ENCODE measurements at regions not wholly inside any gene's neighbourhood (a gene's known extent, or its start where the extent isn't known, plus 50 kb on each side); places are given as distances from the start of the nearest gene placed in this dataset.

DNA sequence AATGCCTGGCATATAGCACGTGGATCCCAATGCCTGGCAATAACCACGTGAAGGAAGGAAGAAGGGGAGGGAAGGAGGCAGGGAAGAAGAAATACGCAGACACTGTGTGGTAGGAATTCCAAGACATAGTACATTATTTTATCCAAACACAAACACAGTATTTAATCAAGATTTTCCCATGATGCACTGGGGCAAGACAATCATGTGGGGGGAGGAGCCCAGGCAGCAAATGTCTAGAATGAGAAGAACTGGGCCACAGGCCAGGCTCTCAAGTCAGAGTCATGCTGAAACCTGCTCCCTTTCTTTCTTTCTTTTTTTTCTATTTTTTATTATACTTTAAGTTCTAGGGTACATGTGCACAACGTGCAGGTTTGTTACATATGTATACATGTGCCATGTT lies 717.9 kb downstream of the UQCRFS1 start:
- POLR2A ChIA-PET (ENCODE audit: low non-redundant PET), result no interaction called here
- DNase-seq (ENCODE audit: low spot score), result no peak
- intact Hi-C loops (cut with micrococcal nuclease; ENCODE audit: unreplicated experiment), result no loop called here
- no TSS peak for BruUV-seq (replicated peaks)
- CTCF ChIA-PET, result no interaction called here
- no peak overlapping the region for H3K4me3 ChIP-seq (ENCODE audit: low read depth, low read length, poor library complexity, severe bottlenecking)
- H3K36me3 ChIP-seq (ENCODE audit: insufficient read depth, low read length, poor library complexity, severe bottlenecking), result no peaks in the 10 kb centered on the region
- no peak for TF ChIP-seq EZH2 (IDR thresholded peaks at IDR 0.05; ENCODE audit: borderline replicate concordance, low read depth, low read length, poor library complexity, severe bottlenecking)
- TF ChIP-seq, protein P1, sequence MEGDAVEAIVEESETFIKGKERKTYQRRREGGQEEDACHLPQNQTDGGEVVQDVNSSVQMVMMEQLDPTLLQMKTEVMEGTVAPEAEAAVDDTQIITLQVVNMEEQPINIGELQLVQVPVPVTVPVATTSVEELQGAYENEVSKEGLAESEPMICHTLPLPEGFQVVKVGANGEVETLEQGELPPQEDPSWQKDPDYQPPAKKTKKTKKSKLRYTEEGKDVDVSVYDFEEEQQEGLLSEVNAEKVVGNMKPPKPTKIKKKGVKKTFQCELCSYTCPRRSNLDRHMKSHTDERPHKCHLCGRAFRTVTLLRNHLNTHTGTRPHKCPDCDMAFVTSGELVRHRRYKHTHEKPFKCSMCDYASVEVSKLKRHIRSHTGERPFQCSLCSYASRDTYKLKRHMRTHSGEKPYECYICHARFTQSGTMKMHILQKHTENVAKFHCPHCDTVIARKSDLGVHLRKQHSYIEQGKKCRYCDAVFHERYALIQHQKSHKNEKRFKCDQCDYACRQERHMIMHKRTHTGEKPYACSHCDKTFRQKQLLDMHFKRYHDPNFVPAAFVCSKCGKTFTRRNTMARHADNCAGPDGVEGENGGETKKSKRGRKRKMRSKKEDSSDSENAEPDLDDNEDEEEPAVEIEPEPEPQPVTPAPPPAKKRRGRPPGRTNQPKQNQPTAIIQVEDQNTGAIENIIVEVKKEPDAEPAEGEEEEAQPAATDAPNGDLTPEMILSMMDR (conservative IDR thresholded peaks at IDR 0.05; ENCODE audit: low read depth, low read length), result no peak
- H3K27me3 ChIP-seq (replicated peaks; ENCODE audit: insufficient read depth, low read depth, low read length, poor library complexity), result no peaks in the 10 kb centered on the region
- H3K27ac ChIP-seq (ENCODE audit: low read depth, low read length, poor library complexity, severe bottlenecking), result no peak overlapping the region
- peaks cover 11% of the 10 kb centered on the region for H3K9me3 ChIP-seq (ENCODE audit: low read depth, low read length, poor library complexity, severe bottlenecking)
- no peaks in the 10 kb centered on the region for H3K4me1 ChIP-seq (ENCODE audit: insufficient read depth, low read length, poor library complexity, severe bottlenecking)

GRCh38 chr19:28494461-28494860 lies 718.5 kb downstream of the UQCRFS1 start:
- H3K4me1 ChIP-seq (ENCODE audit: insufficient read depth, low read length, poor library complexity, severe bottlenecking), result no peaks in the 10 kb centered on the region
- no TSS peak for BruUV-seq (replicated peaks)
- H3K4me3 ChIP-seq (ENCODE audit: low read depth, low read length, poor library complexity, severe bottlenecking), result no peak overlapping the region
- peaks cover 12% of the 10 kb centered on the region for H3K9me3 ChIP-seq (ENCODE audit: low read depth, low read length, poor library complexity, severe bottlenecking)
- H3K27me3 ChIP-seq (replicated peaks; ENCODE audit: insufficient read depth, low read depth, low read length, poor library complexity), result no peaks in the 10 kb centered on the region
- no peak for TF ChIP-seq EZH2 (IDR thresholded peaks at IDR 0.05; ENCODE audit: borderline replicate concordance, low read depth, low read length, poor library complexity, severe bottlenecking)
- TF ChIP-seq, protein P1 (conservative IDR thresholded peaks at IDR 0.05; ENCODE audit: low read depth, low read length), result no peak
- no peak for DNase-seq (ENCODE audit: low spot score)
- no peak overlapping the region for H3K27ac ChIP-seq (ENCODE audit: low read depth, low read length, poor library complexity, severe bottlenecking)
- intact Hi-C loops (cut with micrococcal nuclease; ENCODE audit: unreplicated experiment), result no loop called here
- H3K36me3 ChIP-seq (ENCODE audit: insufficient read depth, low read length, poor library complexity, severe bottlenecking), result no peaks in the 10 kb centered on the region
- ChIA-PET CTCF (no interaction called here), POLR2A (ENCODE audit: low non-redundant PET) (no interaction called here)

- TF ChIP-seq, protein P1 (conservative IDR thresholded peaks at IDR 0.05; ENCODE audit: low read depth, low read length), result no peak
- TF ChIP-seq EZH2 (IDR thresholded peaks at IDR 0.05; ENCODE audit: borderline replicate concordance, low read depth, low read length, poor library complexity, severe bottlenecking), result no peak
- Histone ChIP-seq H3K27me3 (replicated peaks; ENCODE audit: insufficient read depth, low read depth, low read length, poor library complexity) (no peaks in the 10 kb centered on the region), H3K36me3 (ENCODE audit: insufficient read depth, low read length, poor library complexity, severe bottlenecking) (no peaks in the 10 kb centered on the region), H3K4me1 (ENCODE audit: insufficient read depth, low read length, poor library complexity, severe bottlenecking) (no peaks in the 10 kb centered on the region), H3K27ac (ENCODE audit: low read depth, low read length, poor library complexity, severe bottlenecking) (no peak overlapping the region), H3K4me3 (ENCODE audit: low read depth, low read length, poor library complexity, severe bottlenecking) (no peak overlapping the region), H3K9me3 (ENCODE audit: low read depth, low read length, poor library complexity, severe bottlenecking) (peaks cover 12% of the 10 kb centered on the region)
- CTCF ChIA-PET, result no interaction called here
- intact Hi-C loops (cut with micrococcal nuclease; ENCODE audit: unreplicated experiment), result no loop called here
- BruUV-seq (replicated peaks), result no TSS peak
- no peak for DNase-seq (ENCODE audit: low spot score)
- POLR2A ChIA-PET (ENCODE audit: low non-redundant PET), result no interaction called here
These were observed 719.1 kb downstream of the UQCRFS1 start for GRCh38 chr19:28493884-28494283.
